GM12878 (cell line): ENCODE measurements at regions not wholly inside any gene's neighbourhood (a gene's known extent, or its start where the extent isn't known, plus 50 kb on each side); places are given as distances from the start of the nearest gene placed in this dataset.

Source experiments
- ATAC-seq: fragments of 200-7000 bp; cut with Tn5 transposase; 3 replicates; pipeline ENCODE4 v1.9.1; 2020; ENCODE audit warnings: mild to moderate bottlenecking, moderate library complexity
- BruUV-seq: library from RNA; stranded (reverse); fragments of 400-500 nt; replicated peaks from 2 replicates; lab custom pipeline; 2021; lab: Mats Ljungman, UMichigan
- CTCF ChIA-PET: fragments of 300-600 bp; sonication (Branson Sonifier 250); formaldehyde crosslinking; extraction: SDS; loops from one replicate; lab custom pipeline; 2021; ENCODE audit warnings: inconsistent platforms; lab: Yijun Ruan, JAX
- POLR2A ChIA-PET: fragments of 350-600 bp; formaldehyde crosslinking; extraction: SDS; loops from one replicate; lab custom pipeline; 2021; ENCODE audit warnings: inconsistent platforms; lab: Charles Lee
- RAD21 ChIA-PET: fragments of 300-600 bp; sonication (Branson Sonifier 250); formaldehyde crosslinking; loops from one replicate; lab custom pipeline; 2023; ENCODE audit warnings: antibody characterized with exemption; ENCODE audit not compliant: unreplicated experiment; lab: Charles Lee
- SMC1A ChIA-PET: fragments of 300-600 bp; sonication (Branson Sonifier 250); formaldehyde crosslinking; loops from one replicate; lab custom pipeline; 2023; ENCODE audit not compliant: unreplicated experiment, uncharacterized antibody; lab: Charles Lee
- DNase-seq: peaks from one replicate; pipeline ENCODE4 v3.0.0-alpha.2; 2011; ENCODE audit warnings: low read depth, low spot score
- FAIRE-seq: peaks from 3 replicates; lab custom pipeline; 2011; peaks lifted over from hg19 to GRCh38; lab: Jason Lieb, UNC
- H2AFZ ChIP-seq: 2 replicates; pipeline ENCODE4 v1.6.0; 2011; ENCODE audit warnings: low read depth, low read length, control low read depth; ENCODE audit not compliant: control insufficient read depth
- H3K27ac ChIP-seq: 2 replicates; pipeline ENCODE4 v1.5.1; 2011; ENCODE audit warnings: control low read depth; ENCODE audit not compliant: control insufficient read depth, insufficient read depth
- H3K27me3 ChIP-seq, 2 experiments: replicated peaks in 1 of 2; 2 replicates each; pipeline versions ENCODE4 v1.6.0 to v1.6.1; 2011; ENCODE audit warnings: low read length in 1 of 2; ENCODE audit not compliant: control insufficient read depth in 2 of 2, insufficient read depth in 2 of 2
- H3K36me3 ChIP-seq, 2 experiments: 2 replicates each; pipeline ENCODE4 v1.5.1; 2011; ENCODE audit warnings: low read length in 1 of 2; ENCODE audit not compliant: control insufficient read depth in 2 of 2, insufficient read depth in 2 of 2
- H3K4me1 ChIP-seq: 2 replicates; pipeline ENCODE4 v1.6.1; 2011; ENCODE audit warnings: mild to moderate bottlenecking, low read length, moderate library complexity, mixed read lengths; ENCODE audit not compliant: control insufficient read depth, insufficient read depth
- H3K4me2 ChIP-seq: 2 replicates; pipeline ENCODE4 v1.6.0; 2011; ENCODE audit warnings: control low read depth; ENCODE audit not compliant: control insufficient read depth, insufficient read depth
- H3K4me3 ChIP-seq: fragments of 200-600 bp; sonication (generic); 2 replicates; pipeline ENCODE4 v1.5.1; 2016
- H3K79me2 ChIP-seq: 2 replicates; pipeline ENCODE4 v1.6.0; 2011; ENCODE audit warnings: low read length; ENCODE audit not compliant: control insufficient read depth, insufficient read depth
- H3K9ac ChIP-seq: 2 replicates; pipeline ENCODE4 v1.8.0; 2011; ENCODE audit warnings: low read length, control low read depth, mixed read lengths; ENCODE audit not compliant: control insufficient read depth, insufficient read depth
- H3K9me3 ChIP-seq: replicated peaks from 3 replicates; pipeline ENCODE4 v1.5.1; 2011; ENCODE audit warnings: mild to moderate bottlenecking, low read length; ENCODE audit not compliant: control insufficient read depth, insufficient read depth
- H4K20me1 ChIP-seq: 2 replicates; pipeline ENCODE4 v1.6.0; 2011; ENCODE audit not compliant: control insufficient read depth, insufficient read depth
- BCL11A ChIP-seq: IDR thresholded peaks from 2 replicates; pipeline ENCODE4 v1.6.1; 2011; ENCODE audit warnings: low read depth, low read length
- BCLAF1 ChIP-seq: fragments of 450-650 bp; IDR thresholded peaks from 2 replicates; pipeline ENCODE4 v1.6.1; 2017; ENCODE audit warnings: antibody characterized with exemption, mild to moderate bottlenecking, moderate library complexity
- BRCA1 ChIP-seq: IDR thresholded peaks from 2 replicates; pipeline ENCODE4 v1.6.1; 2011; ENCODE audit warnings: low read depth, low read length, improper control_type of control experiment
- CHD2 ChIP-seq: IDR thresholded peaks from 2 replicates; pipeline ENCODE4 v1.6.1; 2011; ENCODE audit warnings: low read depth, low read length, improper control_type of control experiment, borderline replicate concordance
- CREB1 ChIP-seq: IDR thresholded peaks from 2 replicates; pipeline ENCODE4 v1.6.1; 2012; ENCODE audit warnings: low read depth, mild to moderate bottlenecking, inconsistent platforms
- CREM ChIP-seq: IDR thresholded peaks from 2 replicates; pipeline ENCODE4 v1.6.1; 2014; ENCODE audit warnings: antibody characterized with exemption, low read depth
- IRF3 ChIP-seq: fragments of 450-650 bp; IDR thresholded peaks from 2 replicates; pipeline ENCODE4 v1.6.1; 2014; ENCODE audit warnings: mild to moderate bottlenecking
- MAX ChIP-seq: IDR thresholded peaks from 2 replicates; pipeline ENCODE4 v1.6.1; 2012; ENCODE audit warnings: low read depth, low read length, improper control_type of control experiment
- MTA2 ChIP-seq: fragments of 450-650 bp; IDR thresholded peaks from 2 replicates; pipeline ENCODE4 v1.6.1; 2016; ENCODE audit warnings: low read depth, mild to moderate bottlenecking, moderate library complexity
- MYB ChIP-seq: fragments of 150-350 bp; IDR thresholded peaks from 2 replicates; pipeline ENCODE4 v1.6.1; 2014; ENCODE audit warnings: mild to moderate bottlenecking, low read depth, low read length, borderline replicate concordance
- NFIC ChIP-seq: IDR thresholded peaks from 2 replicates; pipeline ENCODE4 v1.6.1; 2012; ENCODE audit warnings: low read depth, mild to moderate bottlenecking, inconsistent platforms, low read length, moderate library complexity
- NFYB ChIP-seq: IDR thresholded peaks from 2 replicates; pipeline ENCODE4 v1.6.1; 2011; ENCODE audit warnings: low read depth, mild to moderate bottlenecking, low read length, improper control_type of control experiment, moderate library complexity; ENCODE audit not compliant: insufficient read depth
- PML ChIP-seq: IDR thresholded peaks from 2 replicates; pipeline ENCODE4 v1.6.1; 2012; ENCODE audit warnings: low read length, inconsistent platforms
- RBBP5 ChIP-seq: fragments of 200-600 bp; sonication (generic); conservative IDR thresholded peaks from 2 replicates; pipeline ENCODE4 v1.6.1; 2016
- RFX5 ChIP-seq: IDR thresholded peaks from 2 replicates; pipeline ENCODE4 v1.6.1; 2011; ENCODE audit warnings: low read depth, low read length, improper control_type of control experiment
- SUPT20H ChIP-seq: IDR thresholded peaks from 2 replicates; pipeline ENCODE4 v1.6.1; 2011; ENCODE audit warnings: low read depth, mild to moderate bottlenecking, low read length, moderate library complexity, borderline replicate concordance; ENCODE audit not compliant: control insufficient read depth
- ZBTB11 ChIP-seq: fragments of 450-650 bp; formaldehyde crosslinking; IDR thresholded peaks from 2 replicates; pipeline ENCODE4 v1.5.0; 2022; ENCODE audit warnings: mild to moderate bottlenecking, missing genetic modification characterization
- ZSCAN29 ChIP-seq: fragments of 450-650 bp; IDR thresholded peaks from 2 replicates; pipeline ENCODE4 v1.6.1; 2017; ENCODE audit warnings: mild to moderate bottlenecking, moderate library complexity
- WGBS: methylation state at CpG from one replicate; pipeline ENCODE4 v1.1.6; 2016; ENCODE audit warnings: low lambda C conversion rate; ENCODE audit not compliant: insufficient replicate concordance, insufficient coverage; ENCODE audit errors: missing lambda C conversion rate; 5-methylcytosine and 5-hydroxymethylcytosine counted together
- in situ Hi-C: fragments of 300-500 bp; cut with MboI; formaldehyde crosslinking; loops from 9 replicates; pipeline ENCODE4 v1.14.3; 2018; ENCODE audit warnings: mixed read lengths
- intact Hi-C: fragments of 100-400 bp; cut with micrococcal nuclease; formaldehyde crosslinking; loops from one replicate; pipeline ENCODE4 v1.14.2; 2022; ENCODE audit not compliant: unreplicated experiment

GRCh38 chr2:163834841-163835240, 99.0 kb upstream of the FIGN start:
- Histone ChIP-seq H3K9ac (no peak overlapping the region), H3K36me3 (no peaks in the 10 kb centered on the region), H3K27ac (no peak overlapping the region), H3K4me2 (no peak overlapping the region), H3K27me3 (no peaks in the 10 kb centered on the region), H3K4me1 (no peaks in the 10 kb centered on the region), H4K20me1 (no peaks in the 10 kb centered on the region), H3K79me2 (no peaks in the 10 kb centered on the region), H3K9me3 (no peaks in the 10 kb centered on the region), H2AFZ (no peak overlapping the region), H3K4me3 (no peak overlapping the region)
- no peak for ATAC-seq
- POLR2A ChIA-PET: no interaction called here
- RAD21 ChIA-PET: no interaction called here
- intact Hi-C loops: loop anchor here (10.0 kb wide), 1 partner anchor 230 kb away; no protein-coding TSS in a partner anchor
- in situ Hi-C loops: no loop called here
- BruUV-seq: no TSS peak
- SMC1A ChIA-PET: interaction anchor here (1.4 kb wide), 1 partner anchor 158 kb away, joined by 3 read pairs; no protein-coding TSS in a partner anchor
- WGBS: 86% methylated on average over 1 of the region's 1 CpG
- DNase-seq: no peak
- no peak for FAIRE-seq
- CTCF ChIA-PET: no interaction called here
- TF ChIP-seq CHD2: no peak
- TF ChIP-seq SUPT20H: no peak
- no peak for TF ChIP-seq NFIC
- TF ChIP-seq ZBTB11 (CRISPR knock-in tag): no peak
- TF ChIP-seq MTA2: no peak
- TF ChIP-seq ZSCAN29: no peak
- no peak for TF ChIP-seq IRF3
- TF ChIP-seq MYB: no peak
- TF ChIP-seq CREM: no peak
- TF ChIP-seq BCL11A: no peak
- no peak for TF ChIP-seq RBBP5
- no peak for TF ChIP-seq NFYB
- no peak for TF ChIP-seq MAX
- TF ChIP-seq RFX5: no peak
- no peak for TF ChIP-seq BRCA1
- TF ChIP-seq CREB1: no peak
- TF ChIP-seq BCLAF1: no peak
- no peak for TF ChIP-seq PML
